IPS-18c (cell line): ENCODE measurements at regions not wholly inside any gene's neighbourhood (a gene's known extent, or its start where the extent isn't known, plus 50 kb on each side); places are given as distances from the start of the nearest gene placed in this dataset.

Source experiments
- H3K4me3 ChIP-seq: 2 replicates; pipeline ENCODE4 v1.7.0; 2013; ENCODE audit warnings: low read depth, mild to moderate bottlenecking, low read length, moderate library complexity; ENCODE audit not compliant: insufficient read depth
- H3K9me3 ChIP-seq: one replicate; pipeline ENCODE4 v1.6.1; 2013; ENCODE audit warnings: mild to moderate bottlenecking, low read length, moderate library complexity; ENCODE audit not compliant: control insufficient read depth, insufficient read depth

DNA sequence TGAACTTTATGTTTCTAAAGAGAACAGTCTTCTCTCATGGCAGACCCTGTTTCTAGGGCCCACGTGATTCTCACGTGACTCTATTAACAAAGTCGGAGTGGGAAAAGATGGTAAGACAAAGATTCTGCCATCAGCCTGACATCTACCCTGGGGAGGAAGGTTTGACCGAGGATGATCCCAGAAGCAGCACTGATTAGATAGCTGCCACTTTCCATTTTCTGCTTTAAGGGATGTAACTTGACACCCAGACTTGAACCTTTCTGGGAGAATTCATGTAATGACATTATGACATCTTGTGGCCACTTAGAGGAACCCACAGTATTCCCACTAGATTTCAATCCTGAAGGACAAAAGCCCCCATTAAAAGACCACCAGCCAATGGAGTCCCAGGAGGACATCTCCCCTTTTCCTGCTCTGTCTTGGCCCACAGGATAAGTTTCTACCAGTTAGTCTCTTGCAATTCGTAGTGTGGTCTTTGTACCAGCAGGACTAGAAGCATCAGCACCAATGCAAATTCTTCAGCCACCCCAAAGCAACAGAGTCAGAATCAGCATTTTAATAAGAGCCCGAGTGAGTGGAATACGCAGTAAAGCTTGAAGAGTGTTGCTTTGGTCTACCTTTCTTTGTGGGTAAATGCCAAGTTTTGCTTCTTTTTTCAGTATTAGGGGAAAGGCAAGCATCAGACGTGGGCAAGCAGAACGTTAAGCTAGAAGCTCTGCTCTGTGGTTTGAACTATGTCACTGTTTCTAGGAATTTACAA lies 480.5 kb upstream of the PROK2 start:
- no peak overlapping the region for H3K4me3 ChIP-seq
- H3K9me3 ChIP-seq: no peaks in the 10 kb centered on the region

- Histone ChIP-seq H3K9me3 (no peaks in the 10 kb centered on the region), H3K4me3 (no peak overlapping the region)
These were observed 478.5 kb upstream of the PROK2 start for GRCh38 chr3:72263223-72263990.

DNA sequence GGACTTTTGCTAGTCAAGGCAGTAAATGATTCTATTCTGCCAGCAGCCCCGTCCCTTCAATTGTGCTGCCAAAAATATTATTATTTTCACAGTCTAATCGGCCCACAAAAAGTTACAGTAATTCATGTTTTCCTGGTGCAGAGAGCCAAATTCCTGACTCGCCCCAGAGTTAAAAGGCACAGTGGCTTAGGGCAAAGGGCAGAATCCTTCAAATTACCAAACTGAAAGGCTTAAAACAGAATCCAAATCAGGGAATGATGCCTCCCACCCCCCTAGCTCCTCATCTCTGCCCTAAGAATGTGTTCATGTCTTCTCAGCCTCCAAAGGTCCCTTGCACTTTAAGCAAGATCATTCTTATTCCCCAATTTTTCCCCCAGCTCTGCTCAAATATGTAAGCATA lies 477.8 kb upstream of the PROK2 start:
- no peak overlapping the region for H3K4me3 ChIP-seq

DNA sequence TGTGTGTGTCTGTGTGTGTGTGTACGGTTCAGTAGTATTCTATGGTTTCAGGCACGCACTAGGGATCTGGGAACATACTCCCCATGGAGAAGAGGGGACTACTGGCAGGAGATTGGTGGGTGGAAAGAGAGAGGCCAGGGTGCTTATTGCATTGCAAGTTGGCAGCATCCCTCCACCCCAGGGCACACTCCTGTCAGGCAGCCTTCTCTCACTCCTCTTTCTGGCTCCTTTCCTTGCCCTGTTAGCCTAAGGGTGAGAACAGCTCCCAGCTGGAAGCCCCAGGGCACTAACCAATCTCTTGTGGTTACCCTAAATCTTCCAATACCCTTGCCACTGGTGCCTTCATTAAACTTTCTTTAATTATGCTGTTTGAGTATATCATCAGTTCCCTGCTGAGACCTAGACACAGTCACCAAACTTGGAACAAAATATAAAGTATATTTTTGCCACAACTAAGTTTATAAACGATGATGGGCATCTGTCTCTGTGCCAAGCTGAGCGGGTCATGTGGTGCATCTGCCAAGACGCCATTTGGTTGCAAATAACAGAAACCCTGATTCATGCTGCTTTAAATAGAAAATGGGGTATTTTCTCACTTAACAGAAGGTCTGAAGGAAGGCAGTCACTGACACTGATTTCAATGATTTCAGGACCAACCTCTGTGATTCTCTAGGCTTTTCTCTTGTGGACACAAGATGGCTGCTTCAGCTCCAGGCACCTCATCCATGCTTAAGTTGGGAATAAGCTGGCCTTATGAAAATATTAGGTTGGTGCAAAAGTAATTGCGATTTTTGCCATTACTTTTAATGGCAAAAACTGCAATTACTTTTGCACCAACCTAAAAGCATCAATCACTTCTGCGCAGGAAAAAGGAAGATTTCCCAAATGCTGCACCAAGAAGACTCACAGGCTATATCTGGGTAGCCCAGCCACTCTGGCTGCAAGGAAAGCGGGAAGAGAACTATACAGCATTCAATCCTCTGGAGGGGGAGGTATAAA lies 476.9 kb upstream of the PROK2 start:
- H3K4me3 ChIP-seq: no peak overlapping the region
- H3K9me3 ChIP-seq: no peaks in the 10 kb centered on the region

More for the DNA sequence above, 477.8 kb upstream of the PROK2 start:
- no peaks in the 10 kb centered on the region for H3K9me3 ChIP-seq

DNA sequence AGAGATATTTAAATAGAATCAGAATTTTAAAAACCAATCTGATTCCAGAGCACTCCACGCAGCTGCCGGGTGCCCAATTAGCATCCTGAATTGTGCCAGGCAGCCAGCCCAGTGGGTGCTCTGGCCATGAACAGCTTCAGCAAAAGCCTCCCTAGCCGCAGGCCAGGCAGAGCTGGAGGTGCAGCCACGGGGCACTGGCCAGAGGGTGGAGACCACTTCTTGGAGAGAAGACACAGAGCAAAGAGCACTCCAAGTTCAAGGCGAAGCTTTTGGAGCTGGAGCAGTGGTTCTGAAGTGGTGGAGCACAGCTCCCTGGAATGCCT lies 475.6 kb upstream of the PROK2 start:
- Histone ChIP-seq H3K9me3 (no peaks in the 10 kb centered on the region), H3K4me3 (no peak overlapping the region)

DNA sequence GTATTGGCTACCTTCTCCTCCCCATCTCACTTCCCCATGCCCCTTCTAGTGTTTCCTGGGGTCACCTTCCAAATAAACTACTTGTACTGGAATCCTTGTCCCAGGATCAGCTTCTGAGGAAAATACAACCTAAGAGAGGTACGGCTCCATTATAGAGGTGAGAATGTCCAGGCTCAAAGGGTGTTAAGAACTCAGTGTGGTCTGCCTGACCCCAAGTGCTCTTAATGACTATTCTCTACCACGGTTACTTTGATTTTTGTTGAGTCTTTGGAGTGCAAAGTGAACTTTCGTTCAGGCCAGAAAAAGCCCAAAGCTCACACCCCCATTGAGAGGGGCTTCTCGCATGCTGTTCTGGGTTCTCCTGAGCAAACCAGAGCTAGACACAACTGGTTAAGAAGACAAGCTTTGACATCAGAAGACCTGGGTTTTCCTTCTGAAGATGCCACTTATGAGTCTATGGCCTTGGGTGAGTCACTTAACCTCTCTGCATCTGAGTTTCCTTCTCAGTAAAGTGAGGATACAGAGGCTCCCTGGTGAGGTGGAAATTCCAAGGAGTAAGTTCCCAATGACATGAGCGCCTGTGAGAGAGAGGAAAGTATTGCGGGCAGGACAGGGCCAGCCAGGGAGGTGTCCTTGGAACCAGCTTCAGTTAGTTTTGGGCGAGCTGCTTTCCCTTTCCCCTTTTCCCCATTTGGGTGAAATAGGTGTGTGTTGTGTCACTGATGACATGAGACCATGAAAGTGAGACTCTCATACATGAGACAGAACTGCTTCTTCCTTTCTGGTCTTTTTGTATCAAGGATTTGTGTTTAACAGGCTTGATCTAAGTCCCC lies 475.0 kb upstream of the PROK2 start:
- Histone ChIP-seq H3K9me3 (no peaks in the 10 kb centered on the region), H3K4me3 (no peak overlapping the region)

GRCh38 chr3:72258361-72259141 lies 473.6 kb upstream of the PROK2 start:
- no peaks in the 10 kb centered on the region for H3K9me3 ChIP-seq
- no peak overlapping the region for H3K4me3 ChIP-seq

- no peak overlapping the region for H3K4me3 ChIP-seq
- peaks cover 2% of the 10 kb centered on the region for H3K9me3 ChIP-seq
These were observed 472.8 kb upstream of the PROK2 start for GRCh38 chr3:72257738-72258137.

- H3K9me3 ChIP-seq: peaks cover 2% of the 10 kb centered on the region
- H3K4me3 ChIP-seq: no peak overlapping the region
These were observed 472.3 kb upstream of the PROK2 start for GRCh38 chr3:72257203-72257602.

DNA sequence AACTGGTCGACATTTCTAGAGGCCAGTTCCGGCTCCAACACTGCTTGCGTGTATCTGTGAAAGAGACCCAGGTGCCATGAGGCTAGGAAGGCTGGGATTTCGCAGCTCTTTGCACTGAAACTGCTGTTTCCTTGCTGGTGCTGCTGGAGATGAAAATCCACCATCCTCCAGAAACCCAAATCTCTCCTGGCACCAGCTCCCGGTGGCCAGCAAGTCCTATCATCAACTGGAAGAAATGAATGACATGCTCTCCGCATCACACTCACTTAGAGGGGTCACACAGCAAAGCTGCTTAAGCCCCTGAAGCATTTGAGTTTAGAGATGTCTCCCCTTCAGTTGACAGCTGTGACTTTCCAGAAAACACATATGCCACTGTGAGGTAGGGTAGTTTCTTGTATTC lies 471.8 kb upstream of the PROK2 start:
- no peak overlapping the region for H3K4me3 ChIP-seq
- H3K9me3 ChIP-seq: peaks cover 2% of the 10 kb centered on the region

- Histone ChIP-seq H3K4me3 (no peak overlapping the region), H3K9me3 (peaks cover 2% of the 10 kb centered on the region)
These were observed 471.0 kb upstream of the PROK2 start for GRCh38 chr3:72255791-72256559.

DNA sequence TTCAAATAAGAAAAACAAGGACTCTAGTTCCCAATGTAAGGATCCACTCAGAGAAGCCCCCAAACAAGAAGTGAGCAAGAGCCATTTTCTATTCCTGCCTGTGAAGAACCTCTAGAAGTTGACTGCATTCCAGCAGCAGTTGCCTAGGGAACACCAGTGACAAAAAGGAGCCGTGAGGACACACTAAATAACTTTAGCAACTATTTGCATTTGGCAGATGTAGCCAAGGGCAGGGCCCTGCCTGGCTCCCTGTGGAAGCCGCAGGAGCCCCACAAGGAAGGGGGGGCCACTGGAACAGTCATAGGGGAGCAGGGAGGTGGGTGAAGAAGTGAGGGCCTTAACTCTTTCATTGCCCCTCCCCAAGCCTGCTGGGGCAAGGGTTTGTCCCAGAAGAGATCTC lies 470.2 kb upstream of the PROK2 start:
- Histone ChIP-seq H3K4me3 (no peak overlapping the region), H3K9me3 (peaks cover 2% of the 10 kb centered on the region)

DNA sequence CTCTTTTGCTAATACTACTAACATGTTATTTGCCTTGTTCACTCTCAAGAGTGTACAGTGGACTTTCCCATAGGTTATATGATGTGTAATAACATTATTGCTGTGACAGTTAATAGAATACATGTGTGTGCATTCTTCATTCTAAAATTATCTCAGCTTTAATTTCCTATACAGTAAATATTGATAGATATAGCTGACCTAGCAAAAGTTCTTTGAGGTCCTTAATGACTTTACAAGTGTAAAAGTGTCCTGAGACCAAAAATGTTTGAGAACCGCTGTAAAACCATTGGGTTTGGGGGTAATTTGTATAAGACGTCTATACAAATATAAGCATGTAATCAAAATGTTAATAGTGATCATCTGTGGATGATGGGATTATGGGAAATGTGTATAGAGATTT lies 469.5 kb upstream of the PROK2 start:
- Histone ChIP-seq H3K4me3 (no peak overlapping the region), H3K9me3 (peaks cover 2% of the 10 kb centered on the region)

DNA sequence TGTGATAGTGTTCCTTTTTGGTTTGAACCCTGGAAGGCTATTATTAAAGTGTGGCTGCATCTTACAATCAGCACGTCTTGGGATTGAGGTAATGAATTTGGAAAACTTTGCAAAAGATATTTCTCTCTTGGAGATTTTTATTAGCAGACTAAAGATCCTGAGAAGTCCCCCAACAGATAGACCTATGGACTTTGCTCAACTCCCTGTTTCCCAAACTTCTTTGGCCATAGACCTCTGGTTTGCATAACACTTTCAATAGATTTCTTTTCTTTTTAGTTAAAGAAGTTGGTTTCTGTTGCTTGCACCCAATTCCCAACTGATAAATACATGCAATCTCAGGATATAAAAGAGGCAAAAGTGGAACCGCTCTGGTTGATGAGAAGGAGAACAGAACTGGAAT lies 465.8 kb upstream of the PROK2 start:
- no peak overlapping the region for H3K4me3 ChIP-seq
- peaks cover 2% of the 10 kb centered on the region for H3K9me3 ChIP-seq

- peaks cover 2% of the 10 kb centered on the region for H3K9me3 ChIP-seq
- no peak overlapping the region for H3K4me3 ChIP-seq
These were observed 463.9 kb upstream of the PROK2 start for GRCh38 chr3:72248869-72249268.

GRCh38 chr3:72248389-72248761 lies 463.4 kb upstream of the PROK2 start:
- H3K4me3 ChIP-seq: no peak overlapping the region

More at GRCh38 chr3:72248389-72248761, 463.4 kb upstream of the PROK2 start:
- H3K9me3 ChIP-seq: peaks cover 2% of the 10 kb centered on the region
